ENCODE measurements at regions not wholly inside any gene's neighbourhood (a gene's known extent, or its start where the extent isn't known, plus 50 kb on each side); places are given as distances from the start of the nearest gene placed in this dataset.

DNA sequence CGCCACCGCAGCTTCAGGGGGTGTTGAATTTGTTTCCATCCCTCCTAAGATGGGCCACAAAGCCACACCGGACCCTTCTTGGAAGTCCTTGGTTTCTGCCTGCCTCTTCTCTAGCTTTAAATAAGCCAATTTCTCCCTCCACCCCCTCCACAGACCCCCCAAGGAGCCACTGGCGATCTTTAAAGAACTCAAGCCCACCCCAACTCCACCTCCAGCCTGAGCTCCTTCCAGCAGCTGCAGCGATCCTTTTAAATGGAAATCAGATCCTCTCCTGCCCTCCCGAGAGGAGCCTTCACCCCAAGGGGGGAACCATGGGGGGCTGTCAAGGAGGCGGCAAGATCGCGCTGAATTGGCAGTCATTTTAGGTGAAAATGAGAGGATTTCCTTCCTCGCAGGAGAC is 133.1 kb downstream of the NCOR2 start:
- Histone ChIP-seq H3K9me3 (ENCODE audit: insufficient read depth, low read length) (no peaks in the 10 kb centered on the region), H3K4me2 (ENCODE audit: low read length) (no peak overlapping the region), H3K27me3 (ENCODE audit: low read depth, low read length) (no peaks in the 10 kb centered on the region), H3K79me2 (ENCODE audit: low read length) (peaks cover 1% of the 10 kb centered on the region), H3K36me3 (replicated peaks; ENCODE audit: low read depth, low read length) (peaks cover 32% of the 10 kb centered on the region), H3K9ac (ENCODE audit: low read length) (no peak overlapping the region), H3K4me3 (ENCODE audit: low read length) (no peak overlapping the region), H4K20me1 (ENCODE audit: insufficient read depth, low read length) (0 out of 2 replicates have a peak, but pooled peaks cover 8% of the 10 kb centered on the region), H3K27ac (ENCODE audit: low read length) (no peak overlapping the region), H3K4me1 (ENCODE audit: low read length) (no peaks in the 10 kb centered on the region), H2AFZ (ENCODE audit: low read depth, low read length) (no peak overlapping the region)
- TF ChIP-seq EZH2phosphoT487 (IDR thresholded peaks at IDR 0.05; ENCODE audit: low read depth): no peak
- TF ChIP-seq, protein P1, sequence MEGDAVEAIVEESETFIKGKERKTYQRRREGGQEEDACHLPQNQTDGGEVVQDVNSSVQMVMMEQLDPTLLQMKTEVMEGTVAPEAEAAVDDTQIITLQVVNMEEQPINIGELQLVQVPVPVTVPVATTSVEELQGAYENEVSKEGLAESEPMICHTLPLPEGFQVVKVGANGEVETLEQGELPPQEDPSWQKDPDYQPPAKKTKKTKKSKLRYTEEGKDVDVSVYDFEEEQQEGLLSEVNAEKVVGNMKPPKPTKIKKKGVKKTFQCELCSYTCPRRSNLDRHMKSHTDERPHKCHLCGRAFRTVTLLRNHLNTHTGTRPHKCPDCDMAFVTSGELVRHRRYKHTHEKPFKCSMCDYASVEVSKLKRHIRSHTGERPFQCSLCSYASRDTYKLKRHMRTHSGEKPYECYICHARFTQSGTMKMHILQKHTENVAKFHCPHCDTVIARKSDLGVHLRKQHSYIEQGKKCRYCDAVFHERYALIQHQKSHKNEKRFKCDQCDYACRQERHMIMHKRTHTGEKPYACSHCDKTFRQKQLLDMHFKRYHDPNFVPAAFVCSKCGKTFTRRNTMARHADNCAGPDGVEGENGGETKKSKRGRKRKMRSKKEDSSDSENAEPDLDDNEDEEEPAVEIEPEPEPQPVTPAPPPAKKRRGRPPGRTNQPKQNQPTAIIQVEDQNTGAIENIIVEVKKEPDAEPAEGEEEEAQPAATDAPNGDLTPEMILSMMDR (IDR thresholded peaks at IDR 0.05; ENCODE audit: low read depth, low read length): no peak

DNA sequence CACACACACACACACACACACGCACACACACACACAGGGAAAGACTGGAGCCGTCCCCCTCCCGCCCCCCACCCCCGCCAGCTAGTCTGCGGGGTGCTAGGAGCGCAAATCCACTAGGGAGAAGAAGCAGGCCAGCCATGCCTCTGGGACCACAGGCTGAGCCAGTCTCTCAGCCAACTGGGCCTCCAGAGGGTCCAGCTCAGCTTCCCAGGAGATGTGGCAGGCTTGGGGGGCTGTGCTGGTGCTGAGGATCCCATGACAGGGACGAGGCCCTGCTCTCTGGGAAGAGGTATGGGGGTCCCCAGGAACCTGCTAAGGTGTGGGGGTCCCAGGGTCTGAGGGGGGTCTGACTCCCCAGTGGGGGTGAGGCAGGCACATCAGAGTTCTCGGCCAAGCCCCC is 133.5 kb downstream of the NCOR2 start:
- TF ChIP-seq, protein P1 (IDR thresholded peaks at IDR 0.05; ENCODE audit: low read depth, low read length): no peak
- no peak for TF ChIP-seq EZH2phosphoT487 (IDR thresholded peaks at IDR 0.05; ENCODE audit: low read depth)

DNA sequence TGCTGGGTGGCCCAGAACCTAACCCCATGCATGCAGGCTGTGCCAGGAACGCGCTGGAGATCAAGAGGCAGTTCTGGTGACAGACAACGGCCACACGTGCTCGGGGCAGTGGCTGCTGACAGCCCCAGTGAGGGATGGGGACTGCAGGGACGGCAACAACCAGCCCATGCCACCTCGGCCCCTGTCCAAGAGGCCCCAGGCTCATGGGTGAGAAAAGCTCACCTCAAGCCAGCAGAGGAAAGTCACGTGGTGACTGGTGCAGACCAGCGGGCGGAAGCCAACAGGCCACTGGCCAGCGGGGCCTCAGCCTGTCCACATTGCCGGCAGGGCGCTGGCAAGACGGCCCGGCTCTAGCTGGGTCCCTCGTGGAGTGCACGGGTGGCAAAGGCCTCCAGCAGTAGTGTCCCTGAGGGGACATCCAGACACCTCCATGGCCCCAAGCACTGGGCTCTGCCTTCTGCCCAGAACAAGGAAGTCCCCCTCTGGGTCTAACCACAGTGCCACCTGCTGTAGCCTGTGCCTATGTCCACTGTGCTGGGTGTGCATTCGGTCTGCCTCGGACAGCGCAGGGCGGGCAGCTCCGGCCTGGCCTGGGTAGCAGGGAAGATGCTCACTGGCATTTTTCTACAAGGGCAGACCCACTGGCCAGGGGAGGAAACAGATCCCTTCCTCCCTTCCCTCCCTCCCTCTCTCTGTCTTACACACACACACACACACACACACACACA is 134.1 kb downstream of the NCOR2 start:
- no peak for TF ChIP-seq EZH2phosphoT487 (IDR thresholded peaks at IDR 0.05; ENCODE audit: low read depth)
- TF ChIP-seq, protein P1 (IDR thresholded peaks at IDR 0.05; ENCODE audit: low read depth, low read length): no peak
- no peak overlapping the region for H3K4me2 ChIP-seq (ENCODE audit: low read length)
- no peaks in the 10 kb centered on the region; the same call in 1 of the 2 replicates for H3K79me2 ChIP-seq (ENCODE audit: low read length)
- H3K4me3 ChIP-seq (ENCODE audit: low read length): no peak overlapping the region
- H2AFZ ChIP-seq (ENCODE audit: low read depth, low read length): no peak overlapping the region
- 0 out of 2 replicates have a peak, but pooled peaks cover 8% of the 10 kb centered on the region for H4K20me1 ChIP-seq (ENCODE audit: insufficient read depth, low read length)
- no peaks in the 10 kb centered on the region for H3K4me1 ChIP-seq (ENCODE audit: low read length)
- H3K9me3 ChIP-seq (ENCODE audit: insufficient read depth, low read length): no peaks in the 10 kb centered on the region
- no peak overlapping the region for H3K9ac ChIP-seq (ENCODE audit: low read length)
- no peak overlapping the region for H3K27ac ChIP-seq (ENCODE audit: low read length)
- H3K36me3 ChIP-seq (replicated peaks; ENCODE audit: low read depth, low read length): peaks cover 34% of the 10 kb centered on the region
- no peaks in the 10 kb centered on the region for H3K27me3 ChIP-seq (ENCODE audit: low read depth, low read length)

More for the DNA sequence above, 133.5 kb downstream of the NCOR2 start:
- Histone ChIP-seq H3K79me2 (ENCODE audit: low read length) (no peaks in the 10 kb centered on the region; the same call in 1 of the 2 replicates), H3K27ac (ENCODE audit: low read length) (no peak overlapping the region), H3K4me2 (ENCODE audit: low read length) (no peak overlapping the region), H3K4me1 (ENCODE audit: low read length) (no peaks in the 10 kb centered on the region), H3K9ac (ENCODE audit: low read length) (no peak overlapping the region), H3K9me3 (ENCODE audit: insufficient read depth, low read length) (no peaks in the 10 kb centered on the region), H3K4me3 (ENCODE audit: low read length) (no peak overlapping the region), H3K36me3 (replicated peaks; ENCODE audit: low read depth, low read length) (peaks cover 32% of the 10 kb centered on the region), H2AFZ (ENCODE audit: low read depth, low read length) (no peak overlapping the region), H4K20me1 (ENCODE audit: insufficient read depth, low read length) (0 out of 2 replicates have a peak, but pooled peaks cover 8% of the 10 kb centered on the region), H3K27me3 (ENCODE audit: low read depth, low read length) (no peaks in the 10 kb centered on the region)

DNA sequence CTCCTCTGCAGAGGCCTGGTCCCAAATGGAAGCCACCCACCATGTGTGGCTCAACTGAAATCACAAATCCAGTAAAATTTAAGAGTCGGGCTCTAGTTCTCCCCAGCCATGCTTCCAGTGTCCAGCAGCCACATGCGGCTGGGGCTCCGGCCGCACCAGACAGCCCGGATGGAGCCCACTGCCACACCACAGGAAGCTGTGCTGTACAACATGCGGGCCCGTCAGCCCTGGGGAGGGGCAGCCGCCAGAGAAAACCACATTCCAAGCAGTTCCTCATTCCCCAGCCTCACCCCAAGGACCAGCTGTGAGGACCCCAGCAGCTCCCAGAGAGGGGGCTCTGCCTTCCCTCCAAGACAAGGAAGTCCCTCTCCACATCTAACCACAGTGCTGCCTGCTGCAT is 135.0 kb downstream of the NCOR2 start:
- H3K4me2 ChIP-seq (ENCODE audit: low read length): no peak overlapping the region
- H2AFZ ChIP-seq (ENCODE audit: low read depth, low read length): no peak overlapping the region

More for the DNA sequence above, 135.0 kb downstream of the NCOR2 start:
- no peaks in the 10 kb centered on the region for H3K4me1 ChIP-seq (ENCODE audit: low read length)
- H3K27ac ChIP-seq (ENCODE audit: low read length): no peak overlapping the region
- TF ChIP-seq EZH2phosphoT487 (IDR thresholded peaks at IDR 0.05; ENCODE audit: low read depth): no peak
- TF ChIP-seq, protein P1 (IDR thresholded peaks at IDR 0.05; ENCODE audit: low read depth, low read length): no peak
- 0 out of 2 replicates have a peak, but pooled peaks cover 8% of the 10 kb centered on the region for H4K20me1 ChIP-seq (ENCODE audit: insufficient read depth, low read length)
- H3K27me3 ChIP-seq (ENCODE audit: low read depth, low read length): no peaks in the 10 kb centered on the region
- no peak overlapping the region for H3K9ac ChIP-seq (ENCODE audit: low read length)
- H3K36me3 ChIP-seq (replicated peaks; ENCODE audit: low read depth, low read length): peaks cover 37% of the 10 kb centered on the region
- H3K9me3 ChIP-seq (ENCODE audit: insufficient read depth, low read length): no peaks in the 10 kb centered on the region
- H3K79me2 ChIP-seq (ENCODE audit: low read length): no peaks in the 10 kb centered on the region; the same call in 1 of the 2 replicates
- H3K4me3 ChIP-seq (ENCODE audit: low read length): no peak overlapping the region

All from OCI-LY3 (cell line).